Brain microvascular endothelial cell (primary cell): ENCODE measurements at regions not wholly inside any gene's neighbourhood (a gene's known extent, or its start where the extent isn't known, plus 50 kb on each side); places are given as distances from the start of the nearest gene placed in this dataset.

ENCODE experiments used
- DNase-seq: peaks from one replicate; pipeline ENCODE4 v3.0.0-alpha.2; 2020
- H3K27ac ChIP-seq: fragments of 250-450 bp; sonication (Bioruptor Pico); 2 replicates; pipeline ENCODE4 v1.5.1; 2020; ENCODE audit warnings: mild to moderate bottlenecking, moderate library complexity
- H3K27me3 ChIP-seq: fragments of 250-450 bp; sonication (Bioruptor Pico); replicated peaks from 2 replicates; pipeline ENCODE4 v1.5.1; 2020; ENCODE audit warnings: mild to moderate bottlenecking
- H3K36me3 ChIP-seq: fragments of 250-450 bp; sonication (Bioruptor Pico); replicated peaks from 2 replicates; pipeline ENCODE4 v1.5.1; 2020; ENCODE audit warnings: mild to moderate bottlenecking
- H3K4me3 ChIP-seq: 2 replicates; pipeline ENCODE4 v1.5.1; 2011; ENCODE audit warnings: low read depth, mild to moderate bottlenecking, control low read depth, low read length, moderate library complexity
- CTCF ChIP-seq: IDR thresholded peaks from 2 replicates; pipeline ENCODE4 v1.5.1; 2011; ENCODE audit warnings: low read depth, mild to moderate bottlenecking, moderate library complexity, low read length, control low read depth, inconsistent platforms; ENCODE audit errors: missing control alignments
- in situ Hi-C: cut with HindIII; loops from 2 replicates; pipeline ENCODE4 v1.10.0; 2017; ENCODE audit warnings: low sequenced_read_pairs, low pct_ligation_motif_present

DNA sequence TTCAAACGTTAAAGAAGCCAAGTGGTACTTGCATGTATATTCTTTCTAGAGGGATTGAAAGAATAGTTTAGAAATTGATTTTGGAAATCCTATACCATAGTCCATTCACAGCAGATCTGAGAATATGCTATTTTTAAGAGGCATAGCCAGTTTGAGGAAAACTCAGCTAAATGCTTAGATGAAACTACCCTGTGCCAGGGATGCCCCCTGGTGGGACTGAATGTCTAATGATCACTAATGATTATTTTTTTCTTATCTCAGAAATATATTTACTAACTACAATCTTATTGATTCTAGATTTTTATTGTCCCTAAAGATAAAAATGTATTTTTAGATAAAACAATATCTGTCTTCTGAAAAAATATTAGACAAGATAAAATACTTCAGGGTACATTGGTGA is 844.9 kb upstream of the PHF14 start:
- no peak for DNase-seq
- in situ Hi-C loops: no loop called here
- Histone ChIP-seq H3K27ac (no peak overlapping the region), H3K36me3 (no peaks in the 10 kb centered on the region), H3K27me3 (no peaks in the 10 kb centered on the region), H3K4me3 (no peak overlapping the region)
- peak; percentile 58 for TF ChIP-seq CTCF

DNA sequence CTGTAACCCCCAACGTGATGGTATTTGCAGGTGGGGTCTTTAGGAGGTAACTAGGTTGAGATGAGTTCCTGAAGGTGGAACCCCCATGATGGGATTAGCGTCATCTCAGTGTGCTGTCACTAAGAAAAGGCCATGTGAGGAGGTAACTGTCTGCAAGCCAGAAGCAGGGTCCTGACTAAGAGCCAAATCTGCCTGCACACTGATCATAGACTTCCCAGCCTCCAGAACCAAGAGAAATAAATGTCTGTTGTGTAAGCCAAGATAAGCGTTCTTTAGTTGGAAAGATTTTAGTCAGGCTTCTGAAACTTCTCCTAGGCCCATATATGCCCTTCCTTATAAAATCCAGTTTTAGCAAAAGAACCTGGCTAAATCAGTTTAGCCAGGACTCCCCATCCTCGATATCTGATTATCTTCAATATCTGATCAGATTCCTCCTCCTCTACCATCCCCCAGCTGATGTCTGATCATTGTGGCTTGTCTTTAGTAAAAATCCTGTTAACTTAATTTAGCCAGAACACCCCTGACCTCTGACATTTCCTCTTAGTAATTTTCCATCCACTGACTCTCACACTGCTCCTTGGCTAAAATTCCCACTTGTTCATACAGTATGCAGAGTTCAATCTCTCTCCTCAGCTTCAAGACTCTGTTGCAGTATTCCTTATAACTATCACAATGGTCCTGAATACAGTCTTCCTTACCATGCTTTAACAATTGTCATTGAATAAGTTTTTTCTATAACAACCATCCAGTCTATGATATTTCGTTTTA is 835.4 kb upstream of the PHF14 start:
- in situ Hi-C loops: no loop called here
- H3K36me3 ChIP-seq: no peaks in the 10 kb centered on the region
- H3K4me3 ChIP-seq: no peak overlapping the region
- no peaks in the 10 kb centered on the region for H3K27me3 ChIP-seq
- no peak for DNase-seq
- no peak for TF ChIP-seq CTCF
- H3K27ac ChIP-seq: no peak overlapping the region

GRCh38 chr7:10146271-10146670 is 827.4 kb upstream of the PHF14 start:
- H3K36me3 ChIP-seq: no peaks in the 10 kb centered on the region
- H3K27me3 ChIP-seq: no peaks in the 10 kb centered on the region
- DNase-seq: no peak
- no peak overlapping the region for H3K4me3 ChIP-seq
- in situ Hi-C loops: no loop called here
- TF ChIP-seq CTCF: no peak
- no peak overlapping the region for H3K27ac ChIP-seq

- Histone ChIP-seq H3K27ac (no peak overlapping the region), H3K27me3 (no peaks in the 10 kb centered on the region), H3K36me3 (no peaks in the 10 kb centered on the region), H3K4me3 (no peak overlapping the region)
- DNase-seq: no peak
- TF ChIP-seq CTCF: no peak
- in situ Hi-C loops: no loop called here
Observed at GRCh38 chr7:10156972-10157371, 816.7 kb upstream of the PHF14 start.

DNA sequence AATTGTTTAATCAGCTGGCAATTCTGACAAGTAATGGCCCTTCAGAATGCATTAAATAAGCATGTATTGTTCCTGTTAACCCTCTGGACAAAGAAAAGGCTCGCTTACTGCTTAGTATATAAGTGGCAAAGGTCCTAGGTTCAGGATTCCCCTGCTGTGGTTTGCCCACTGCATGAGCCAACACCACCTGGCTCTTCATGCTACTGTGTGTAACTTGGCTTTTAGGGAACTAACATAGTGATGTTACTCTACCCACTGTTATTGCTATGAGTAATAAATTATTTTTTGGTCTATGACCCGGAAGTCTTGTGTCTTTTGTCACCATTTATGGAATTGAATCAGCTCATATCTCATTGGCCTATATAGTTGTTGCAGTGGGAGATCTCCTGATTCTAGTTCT is 791.7 kb upstream of the PHF14 start:
- H3K36me3 ChIP-seq: no peaks in the 10 kb centered on the region
- no peak for DNase-seq

More for the DNA sequence above, 791.7 kb upstream of the PHF14 start:
- in situ Hi-C loops: no loop called here
- no peak overlapping the region for H3K27ac ChIP-seq
- H3K4me3 ChIP-seq: no peak overlapping the region
- no peak for TF ChIP-seq CTCF
- no peaks in the 10 kb centered on the region for H3K27me3 ChIP-seq
